Upper lobe of right lung (tissue), 1 donor: ENCODE measurements at regions not wholly inside any gene's neighbourhood (a gene's known extent, or its start where the extent isn't known, plus 50 kb on each side); places are given as distances from the start of the nearest gene placed in this dataset.
A peak's percentile ranks its signal among the peaks of the same experiment; 100 is the strongest.

ENCODE experiments used
- ATAC-seq: fragments of 200-7000 bp; cut with Tn5 transposase; one replicate; pipeline ENCODE4 v1.9.1; 2020; ENCODE audit warnings: mild to moderate bottlenecking, moderate library complexity
- DNase-seq: peaks from one replicate; pipeline ENCODE4 v3.0.0-alpha.2; 2020
- H3K27ac ChIP-seq: fragments of 200-600 bp; one replicate; pipeline ENCODE4 v1.8.0; 2022
- H3K27me3 ChIP-seq: fragments of 200-600 bp; one replicate; pipeline ENCODE4 v1.8.0; 2022; ENCODE audit warnings: mild to moderate bottlenecking
- H3K36me3 ChIP-seq: fragments of 200-600 bp; one replicate; pipeline ENCODE4 v1.8.0; 2022
- H3K4me1 ChIP-seq: fragments of 200-600 bp; one replicate; pipeline ENCODE4 v1.8.0; 2022
- H3K4me3 ChIP-seq: fragments of 200-600 bp; one replicate; pipeline ENCODE4 v1.8.0; 2022; ENCODE audit warnings: mild to moderate bottlenecking
- H3K9me3 ChIP-seq: fragments of 200-600 bp; one replicate; pipeline ENCODE4 v1.8.0; 2022
- intact Hi-C: fragments of 100-400 bp; cut with DNase I; formaldehyde crosslinking; loops from one replicate; pipeline ENCODE4 v1.11.0; 2022
- TF ChIP-seq, protein P1 (sequence below): fragments of 200-600 bp; IDR thresholded peaks from one replicate; pipeline ENCODE4 v1.8.0; 2022; ENCODE audit warnings: antibody characterized with exemption
- donor health status: DM: no; HTN: yes; CAD: no; lungs with severe emphysema.

DNA sequence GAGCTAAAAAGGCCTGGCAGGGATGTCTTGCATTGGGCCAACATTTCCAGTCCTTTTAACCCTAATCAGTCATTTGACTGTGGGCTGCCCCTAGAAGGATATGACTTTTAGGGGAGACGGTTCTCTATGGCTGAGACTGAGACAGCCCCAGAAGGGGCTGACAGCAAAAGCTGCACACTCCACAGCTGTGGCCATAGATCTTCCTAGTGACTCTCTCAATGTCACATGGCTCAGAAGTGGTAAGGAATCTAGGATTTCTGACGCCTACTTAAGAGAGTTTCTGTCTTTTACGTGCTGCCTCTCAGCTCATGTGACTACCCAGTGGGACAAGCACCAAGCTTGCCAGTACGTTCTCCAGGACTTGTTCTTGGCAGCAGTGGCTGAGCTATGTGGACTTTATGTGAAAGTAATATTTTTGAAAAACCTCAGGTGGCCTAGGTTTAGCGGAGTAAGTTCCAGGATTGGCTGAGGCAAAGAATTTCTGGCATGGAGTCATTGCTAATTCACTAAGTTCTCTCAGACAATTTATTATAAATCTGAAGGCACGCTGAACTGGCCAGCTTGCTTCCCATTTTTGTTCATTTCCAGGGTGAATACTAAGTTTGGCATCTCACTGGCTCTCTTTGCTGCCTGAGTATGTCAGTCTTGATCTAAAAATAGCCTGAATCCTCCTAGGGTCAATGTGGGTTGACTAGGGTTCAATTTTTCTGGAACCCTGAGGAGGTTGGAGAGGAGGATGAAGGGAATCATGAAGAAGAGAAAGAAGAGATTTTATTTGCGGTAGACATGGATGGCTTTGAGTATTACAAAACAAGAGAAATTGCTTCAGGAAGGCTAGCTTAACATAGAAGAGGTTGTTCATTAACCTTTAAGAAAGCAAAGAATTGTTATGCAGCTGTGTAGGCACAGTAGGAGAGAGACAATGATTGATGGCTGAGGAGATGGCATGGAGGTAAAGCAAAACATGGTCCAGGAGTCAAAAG, 271.8 kb downstream of the AEBP2 start:
- Histone ChIP-seq H3K27me3 (no peaks in the 10 kb centered on the region), H3K4me3 (no peak overlapping the region), H3K27ac (no peak overlapping the region), H3K9me3 (no peaks in the 10 kb centered on the region), H3K36me3 (no peaks in the 10 kb centered on the region), H3K4me1 (peaks cover 4% of the 10 kb centered on the region)
- intact Hi-C loops = no loop called here
- TF ChIP-seq, protein P1, sequence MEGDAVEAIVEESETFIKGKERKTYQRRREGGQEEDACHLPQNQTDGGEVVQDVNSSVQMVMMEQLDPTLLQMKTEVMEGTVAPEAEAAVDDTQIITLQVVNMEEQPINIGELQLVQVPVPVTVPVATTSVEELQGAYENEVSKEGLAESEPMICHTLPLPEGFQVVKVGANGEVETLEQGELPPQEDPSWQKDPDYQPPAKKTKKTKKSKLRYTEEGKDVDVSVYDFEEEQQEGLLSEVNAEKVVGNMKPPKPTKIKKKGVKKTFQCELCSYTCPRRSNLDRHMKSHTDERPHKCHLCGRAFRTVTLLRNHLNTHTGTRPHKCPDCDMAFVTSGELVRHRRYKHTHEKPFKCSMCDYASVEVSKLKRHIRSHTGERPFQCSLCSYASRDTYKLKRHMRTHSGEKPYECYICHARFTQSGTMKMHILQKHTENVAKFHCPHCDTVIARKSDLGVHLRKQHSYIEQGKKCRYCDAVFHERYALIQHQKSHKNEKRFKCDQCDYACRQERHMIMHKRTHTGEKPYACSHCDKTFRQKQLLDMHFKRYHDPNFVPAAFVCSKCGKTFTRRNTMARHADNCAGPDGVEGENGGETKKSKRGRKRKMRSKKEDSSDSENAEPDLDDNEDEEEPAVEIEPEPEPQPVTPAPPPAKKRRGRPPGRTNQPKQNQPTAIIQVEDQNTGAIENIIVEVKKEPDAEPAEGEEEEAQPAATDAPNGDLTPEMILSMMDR = no peak
- ATAC-seq (peak; percentile 41), DNase-seq (no peak)

DNA sequence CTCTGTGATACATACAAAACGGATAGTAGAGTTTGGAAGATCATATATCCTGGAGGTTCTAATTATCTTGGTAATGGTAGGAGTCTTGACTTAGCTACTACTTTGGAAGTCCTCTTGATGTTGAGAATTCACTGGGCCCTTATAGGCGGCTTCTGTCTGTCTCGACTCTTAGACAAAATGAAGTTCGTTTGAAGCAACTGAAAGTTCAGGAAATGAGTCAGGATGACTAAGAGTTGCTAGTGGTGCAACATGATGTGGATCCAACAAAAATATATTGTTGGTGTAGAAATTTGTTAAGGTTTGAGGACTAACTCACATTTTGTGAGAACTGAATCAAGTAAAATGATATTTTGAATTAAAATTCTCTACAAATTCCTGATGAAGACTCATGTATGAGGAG, 272.7 kb downstream of the AEBP2 start:
- Histone ChIP-seq H3K27me3 (no peaks in the 10 kb centered on the region), H3K36me3 (no peaks in the 10 kb centered on the region), H3K4me1 (peaks cover 4% of the 10 kb centered on the region), H3K9me3 (no peaks in the 10 kb centered on the region), H3K4me3 (no peak overlapping the region), H3K27ac (no peak overlapping the region)
- no peak for DNase-seq
- TF ChIP-seq, protein P1 = no peak
- ATAC-seq = no peak
- intact Hi-C loops = no loop called here

DNA sequence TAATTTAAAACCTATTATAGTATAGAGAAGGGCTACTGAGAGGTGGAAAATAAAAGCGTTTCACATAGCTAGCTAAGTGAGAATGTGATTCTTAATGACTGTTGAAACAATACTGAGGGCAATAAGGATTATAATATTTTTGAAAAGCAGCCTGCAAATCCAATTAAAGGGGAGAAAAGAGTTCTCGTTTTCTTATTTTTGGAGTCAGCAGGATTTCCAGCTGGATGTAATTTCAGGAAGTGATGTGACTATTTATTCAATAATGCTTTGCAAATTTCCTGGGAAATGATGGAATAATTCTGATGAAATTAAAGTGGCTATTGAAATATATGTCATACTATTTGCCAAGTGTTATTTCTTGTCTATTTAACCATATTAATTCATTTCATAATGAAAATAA, 279.1 kb downstream of the AEBP2 start:
- H3K36me3 ChIP-seq = no peaks in the 10 kb centered on the region
- DNase-seq = no peak
- H3K4me3 ChIP-seq = no peak overlapping the region
- intact Hi-C loops = no loop called here
- ATAC-seq = no peak
- TF ChIP-seq, protein P1 = no peak
- H3K9me3 ChIP-seq = no peaks in the 10 kb centered on the region
- no peaks in the 10 kb centered on the region for H3K27me3 ChIP-seq
- no peaks in the 10 kb centered on the region for H3K4me1 ChIP-seq
- no peak overlapping the region for H3K27ac ChIP-seq

DNA sequence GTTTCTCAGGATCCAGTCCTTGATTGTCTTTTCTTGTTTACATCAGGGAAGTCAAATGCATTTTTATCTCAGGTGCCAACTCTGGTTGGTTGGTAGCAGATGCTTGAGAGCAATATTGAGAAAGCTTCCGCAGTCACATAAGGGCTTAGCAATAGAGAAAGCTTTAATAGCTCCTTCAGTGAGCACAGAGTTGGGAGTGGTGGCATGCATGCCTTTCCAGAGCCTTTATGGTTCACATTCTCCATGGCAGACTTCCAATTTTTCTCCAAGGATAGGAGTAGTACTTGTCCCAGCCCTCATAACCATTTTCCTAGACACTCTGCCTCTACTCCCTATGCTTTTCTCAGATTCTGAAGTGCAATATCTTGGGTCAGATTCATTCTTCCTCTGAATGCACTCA, 280.4 kb downstream of the AEBP2 start:
- no peaks in the 10 kb centered on the region for H3K9me3 ChIP-seq
- DNase-seq (no peak), ATAC-seq (peak; percentile 70)
- H3K36me3 ChIP-seq = no peaks in the 10 kb centered on the region
- no peaks in the 10 kb centered on the region for H3K27me3 ChIP-seq
- intact Hi-C loops = no loop called here
- no peak overlapping the region for H3K27ac ChIP-seq
- H3K4me1 ChIP-seq = no peaks in the 10 kb centered on the region
- TF ChIP-seq, protein P1 = no peak
- no peak overlapping the region for H3K4me3 ChIP-seq

DNA sequence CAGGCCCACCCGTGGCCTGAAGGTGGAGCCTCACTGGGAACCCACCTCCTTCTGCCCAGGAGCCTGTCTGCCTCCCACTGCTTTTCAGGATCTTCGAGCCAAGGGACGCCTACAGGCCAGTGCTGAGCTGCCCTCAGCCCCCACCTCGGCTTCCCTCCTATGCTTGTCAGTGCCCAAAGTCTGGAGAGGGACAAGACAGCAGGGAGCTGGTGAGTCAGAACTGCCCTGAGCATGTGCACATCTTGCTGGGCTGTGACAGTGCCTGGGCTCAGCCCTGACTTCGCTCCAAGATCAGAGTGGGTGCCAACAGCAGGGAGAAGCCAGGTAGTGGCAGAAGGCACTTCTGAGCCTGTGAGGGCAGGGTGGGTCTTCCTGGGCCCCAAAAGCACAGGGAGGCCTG, 286.8 kb downstream of the AEBP2 start:
- no peak for DNase-seq

More for the DNA sequence above, 286.8 kb downstream of the AEBP2 start:
- ATAC-seq = peak; percentile 33
- H3K27me3 ChIP-seq = no peaks in the 10 kb centered on the region
- no peaks in the 10 kb centered on the region for H3K9me3 ChIP-seq
- no peaks in the 10 kb centered on the region for H3K4me1 ChIP-seq
- intact Hi-C loops = no loop called here
- H3K4me3 ChIP-seq = no peak overlapping the region
- TF ChIP-seq, protein P1 = no peak
- H3K36me3 ChIP-seq = no peaks in the 10 kb centered on the region
- H3K27ac ChIP-seq = no peak overlapping the region
